ENCODE measurements at regions not wholly inside any gene's neighbourhood (a gene's known extent, or its start where the extent isn't known, plus 50 kb on each side); places are given as distances from the start of the nearest gene placed in this dataset.
"Not testable (repeated sequence)": the region's sequence is repeated elsewhere in the genome, so short reads cannot be mapped to it uniquely, and the experiment has no call there.

DNA sequence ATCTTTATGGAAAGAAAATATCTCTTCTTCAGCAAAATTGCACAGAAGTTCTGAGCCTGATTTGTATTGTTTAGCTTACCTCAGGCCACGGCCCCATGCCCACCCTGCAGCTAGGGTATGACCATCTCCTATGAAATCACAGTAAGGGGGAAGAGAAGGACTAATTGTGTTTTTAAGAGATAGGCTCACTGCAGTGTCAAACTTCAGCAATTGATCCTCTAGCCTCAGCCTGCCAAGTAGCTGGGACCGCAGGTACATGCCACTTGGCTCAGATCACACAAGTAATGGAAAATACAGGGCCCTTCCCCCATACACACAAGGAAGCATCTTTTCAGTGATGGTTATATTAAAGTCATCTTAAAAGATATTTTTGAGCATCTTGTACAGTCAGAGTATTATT, 60.0 kb downstream of the DMAC1 start:
- H3K27me3 ChIP-seq (replicated peaks) = no peaks in the 10 kb centered on the region
- TF ChIP-seq, protein P1, sequence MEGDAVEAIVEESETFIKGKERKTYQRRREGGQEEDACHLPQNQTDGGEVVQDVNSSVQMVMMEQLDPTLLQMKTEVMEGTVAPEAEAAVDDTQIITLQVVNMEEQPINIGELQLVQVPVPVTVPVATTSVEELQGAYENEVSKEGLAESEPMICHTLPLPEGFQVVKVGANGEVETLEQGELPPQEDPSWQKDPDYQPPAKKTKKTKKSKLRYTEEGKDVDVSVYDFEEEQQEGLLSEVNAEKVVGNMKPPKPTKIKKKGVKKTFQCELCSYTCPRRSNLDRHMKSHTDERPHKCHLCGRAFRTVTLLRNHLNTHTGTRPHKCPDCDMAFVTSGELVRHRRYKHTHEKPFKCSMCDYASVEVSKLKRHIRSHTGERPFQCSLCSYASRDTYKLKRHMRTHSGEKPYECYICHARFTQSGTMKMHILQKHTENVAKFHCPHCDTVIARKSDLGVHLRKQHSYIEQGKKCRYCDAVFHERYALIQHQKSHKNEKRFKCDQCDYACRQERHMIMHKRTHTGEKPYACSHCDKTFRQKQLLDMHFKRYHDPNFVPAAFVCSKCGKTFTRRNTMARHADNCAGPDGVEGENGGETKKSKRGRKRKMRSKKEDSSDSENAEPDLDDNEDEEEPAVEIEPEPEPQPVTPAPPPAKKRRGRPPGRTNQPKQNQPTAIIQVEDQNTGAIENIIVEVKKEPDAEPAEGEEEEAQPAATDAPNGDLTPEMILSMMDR (IDR thresholded peaks at IDR 0.05; ENCODE audit: low read depth, low read length, missing control alignments) = no peak
- no peak overlapping the region for H3K4me3 ChIP-seq (ENCODE audit: low read depth, low read length)
- no peak for DNase-seq
- H3K27ac ChIP-seq = no peak overlapping the region
- H3K36me3 ChIP-seq (replicated peaks) = no peaks in the 10 kb centered on the region
- in situ Hi-C loops (cut with HindIII; ENCODE audit: low pct_ligation_motif_present, low sequenced_read_pairs) = no loop called here

GRCh38 chr9:7735311-7735710, 64.3 kb downstream of the DMAC1 start:
- TF ChIP-seq, protein P1 (IDR thresholded peaks at IDR 0.05; ENCODE audit: low read depth, low read length, missing control alignments) = no peak
- Histone ChIP-seq H3K4me3 (ENCODE audit: low read depth, low read length) (no peak overlapping the region), H3K36me3 (replicated peaks) (no peaks in the 10 kb centered on the region), H3K27me3 (replicated peaks) (no peaks in the 10 kb centered on the region), H3K27ac (no peak overlapping the region)
- in situ Hi-C loops (cut with HindIII; ENCODE audit: low pct_ligation_motif_present, low sequenced_read_pairs) = no loop called here
- no peak for DNase-seq

DNA sequence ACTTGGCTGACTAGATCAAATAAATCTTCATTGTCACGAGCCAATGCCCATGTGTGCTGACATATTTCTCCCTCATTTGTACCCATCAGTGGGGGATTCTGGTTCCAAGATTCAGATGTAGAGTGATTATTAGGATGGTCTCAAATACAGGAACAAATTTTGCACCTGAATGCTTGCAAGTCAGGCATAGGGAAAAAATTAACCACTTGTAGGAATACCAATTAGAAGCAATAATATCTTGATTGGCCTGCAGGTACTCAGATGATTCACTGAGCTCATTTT, 69.5 kb downstream of the DMAC1 start:
- in situ Hi-C loops (cut with HindIII; ENCODE audit: low pct_ligation_motif_present, low sequenced_read_pairs) = no loop called here
- TF ChIP-seq, protein P1 (IDR thresholded peaks at IDR 0.05; ENCODE audit: low read depth, low read length, missing control alignments) = no peak
- Histone ChIP-seq H3K27ac (no peak overlapping the region), H3K4me3 (ENCODE audit: low read depth, low read length) (no peak overlapping the region), H3K36me3 (replicated peaks) (no peaks in the 10 kb centered on the region), H3K27me3 (replicated peaks) (no peaks in the 10 kb centered on the region)
- no peak for DNase-seq

DNA sequence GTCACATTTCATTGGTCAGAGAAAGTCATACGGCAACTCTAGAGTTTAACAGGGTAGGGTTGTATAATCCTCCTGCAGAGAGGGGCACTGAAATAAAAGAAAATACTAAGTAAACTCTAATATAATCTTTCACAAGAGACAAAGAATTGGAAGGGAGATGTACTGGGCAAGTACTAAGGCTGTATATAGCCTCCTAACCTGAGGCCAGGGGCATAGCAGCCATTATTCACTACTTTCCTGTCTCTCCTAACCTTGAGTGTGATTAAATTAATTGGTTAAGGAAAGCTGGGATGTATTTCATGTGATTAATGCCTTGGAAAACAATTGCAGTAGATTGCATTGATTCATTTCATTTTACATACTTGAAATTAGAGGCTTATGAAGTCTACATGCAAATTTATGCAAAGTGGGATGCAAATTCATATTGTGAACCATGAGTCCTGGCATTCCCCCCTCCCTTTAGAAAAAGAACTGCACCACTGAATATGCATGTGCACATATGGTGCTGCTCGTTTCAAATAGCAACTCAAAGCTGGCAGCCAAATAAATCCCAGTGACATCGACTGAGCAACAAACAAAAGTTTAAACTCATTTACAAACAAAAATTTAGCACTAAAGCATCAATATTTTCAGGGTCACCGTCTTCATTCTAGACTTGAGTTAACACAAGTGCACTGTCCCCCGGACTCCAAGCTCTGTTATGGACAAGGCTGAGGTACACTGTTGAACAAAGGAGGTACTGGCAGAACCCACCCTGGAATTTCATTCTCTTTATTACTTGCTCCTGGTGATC, 70.0 kb downstream of the DMAC1 start:
- H3K4me3 ChIP-seq (ENCODE audit: low read depth, low read length) = no peak overlapping the region
- in situ Hi-C loops (cut with HindIII; ENCODE audit: low pct_ligation_motif_present, low sequenced_read_pairs) = no loop called here
- no peaks in the 10 kb centered on the region for H3K36me3 ChIP-seq (replicated peaks)
- H3K27ac ChIP-seq = no peak overlapping the region
- TF ChIP-seq, protein P1 (IDR thresholded peaks at IDR 0.05; ENCODE audit: low read depth, low read length, missing control alignments) = no peak
- DNase-seq = no peak
- no peaks in the 10 kb centered on the region for H3K27me3 ChIP-seq (replicated peaks)

GRCh38 chr9:7721291-7721690, 78.3 kb downstream of the DMAC1 start:
- no peak for DNase-seq
- TF ChIP-seq, protein P1 (IDR thresholded peaks at IDR 0.05; ENCODE audit: low read depth, low read length, missing control alignments) = no peak
- Histone ChIP-seq H3K36me3 (replicated peaks) (no peaks in the 10 kb centered on the region), H3K4me3 (ENCODE audit: low read depth, low read length) (no peak overlapping the region), H3K27ac (no peak overlapping the region), H3K27me3 (replicated peaks) (no peaks in the 10 kb centered on the region)
- in situ Hi-C loops (cut with HindIII; ENCODE audit: low pct_ligation_motif_present, low sequenced_read_pairs) = no loop called here

DNA sequence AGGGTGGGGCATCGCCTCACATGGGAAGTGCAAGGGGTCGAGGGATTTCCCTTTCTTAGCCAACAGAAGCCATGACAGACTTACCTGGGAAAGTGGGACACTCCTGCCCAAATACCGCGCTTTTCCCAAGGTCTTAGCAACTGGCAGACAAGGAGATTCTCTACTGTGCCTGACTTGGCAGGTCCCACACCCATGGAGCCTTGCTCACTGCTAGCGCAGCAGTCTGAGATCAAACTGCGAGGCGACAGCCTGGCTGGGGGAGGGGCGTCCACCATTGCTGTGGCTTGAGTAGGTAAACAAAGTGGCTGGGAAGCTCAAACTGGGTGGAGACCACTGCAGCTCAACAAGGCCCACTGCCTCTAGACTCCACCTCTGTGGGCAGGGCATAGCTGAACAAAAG, 86.5 kb downstream of the DMAC1 start:
- H3K4me3 ChIP-seq (ENCODE audit: low read depth, low read length); DNase-seq; H3K27ac ChIP-seq; H3K36me3 ChIP-seq (replicated peaks); H3K27me3 ChIP-seq (replicated peaks); in situ Hi-C loops (cut with HindIII; ENCODE audit: low pct_ligation_motif_present, low sequenced_read_pairs): not testable (repeated sequence)

Data from brain microvascular endothelial cell (primary cell).